ENCODE measurements at regions not wholly inside any gene's neighbourhood (a gene's known extent, or its start where the extent isn't known, plus 50 kb on each side); places are given as distances from the start of the nearest gene placed in this dataset.
"Not testable (repeated sequence)": the region's sequence is repeated elsewhere in the genome, so short reads cannot be mapped to it uniquely, and the experiment has no call there.

- intact Hi-C loops (cut with DNase I), result no loop called here
- no peak for DNase-seq (ENCODE audit: missing footprints)
- no peak for ATAC-seq
Measured at GRCh38 chr14:89672636-89673511, 255.8 kb upstream of the FOXN3 start.

GRCh38 chr14:89669193-89669592 is 252.2 kb upstream of the FOXN3 start:
- no peak for ATAC-seq
- no peak for DNase-seq (ENCODE audit: missing footprints)
- intact Hi-C loops (cut with DNase I), result no loop called here

GRCh38 chr14:89667983-89668382 is 250.9 kb upstream of the FOXN3 start:
- DNase-seq (ENCODE audit: missing footprints), result no peak
- no peak for ATAC-seq
- intact Hi-C loops (cut with DNase I), result no loop called here

- intact Hi-C loops (cut with DNase I); ATAC-seq; DNase-seq (ENCODE audit: missing footprints): not testable (repeated sequence)
Measured at GRCh38 chr14:89665300-89666081, 248.5 kb upstream of the FOXN3 start.

- DNase-seq (ENCODE audit: missing footprints), result no peak
- no peak for ATAC-seq
- intact Hi-C loops (cut with DNase I), result loop anchor here (2.0 kb wide), 1 partner anchor 43 kb away; no protein-coding TSS in a partner anchor
Measured at GRCh38 chr14:89661392-89661791, 244.4 kb upstream of the FOXN3 start.

- intact Hi-C loops (cut with DNase I), result loop anchor here (2.0 kb wide), 1 partner anchor 42 kb away; no protein-coding TSS in a partner anchor
- peak; percentile 3 for ATAC-seq
- not testable (repeated sequence) for DNase-seq (ENCODE audit: missing footprints)
Measured at GRCh38 chr14:89660625-89661233, 243.7 kb upstream of the FOXN3 start.

- intact Hi-C loops (cut with DNase I), result loop anchor here (2.0 kb wide), 1 partner anchor 41 kb away; no protein-coding TSS in a partner anchor
- ATAC-seq, result peak; percentile 95
- no peak for DNase-seq (ENCODE audit: missing footprints)
Measured at GRCh38 chr14:89660166-89660565, 243.1 kb upstream of the FOXN3 start.

- DNase-seq (ENCODE audit: missing footprints) (no peak), ATAC-seq (peak; percentile 55)
- intact Hi-C loops (cut with DNase I), result no loop called here
Measured at GRCh38 chr14:89658977-89659670, 242.1 kb upstream of the FOXN3 start.

- intact Hi-C loops (cut with DNase I), result no loop called here
- ATAC-seq (no peak), DNase-seq (ENCODE audit: missing footprints) (no peak)
Measured at GRCh38 chr14:89657014-89657413, 240.0 kb upstream of the FOXN3 start.

GRCh38 chr14:89654998-89655397 is 238.0 kb upstream of the FOXN3 start:
- intact Hi-C loops (cut with DNase I), result no loop called here
- ATAC-seq, result no peak
- DNase-seq (ENCODE audit: missing footprints), result no peak

- ATAC-seq (no peak), DNase-seq (ENCODE audit: missing footprints) (no peak)
- intact Hi-C loops (cut with DNase I), result no loop called here
Measured at GRCh38 chr14:89652352-89652751, 235.3 kb upstream of the FOXN3 start.

- DNase-seq (ENCODE audit: missing footprints), result no peak
- intact Hi-C loops (cut with DNase I), result no loop called here
- no peak for ATAC-seq
Measured at GRCh38 chr14:89651805-89652204, 234.8 kb upstream of the FOXN3 start.

GRCh38 chr14:89650077-89650978 is 233.3 kb upstream of the FOXN3 start:
- ATAC-seq (no peak), DNase-seq (ENCODE audit: missing footprints) (no peak)
- intact Hi-C loops (cut with DNase I), result no loop called here

- ATAC-seq (no peak), DNase-seq (ENCODE audit: missing footprints) (no peak)
- intact Hi-C loops (cut with DNase I), result no loop called here
Measured at GRCh38 chr14:89649451-89650075, 232.5 kb upstream of the FOXN3 start.

- intact Hi-C loops (cut with DNase I), result no loop called here
- no peak for DNase-seq (ENCODE audit: missing footprints)
- ATAC-seq, result no peak
Measured at GRCh38 chr14:89648924-89649323, 231.9 kb upstream of the FOXN3 start.

GRCh38 chr14:89648510-89648909 is 231.5 kb upstream of the FOXN3 start:
- ATAC-seq, result no peak
- no peak for DNase-seq (ENCODE audit: missing footprints)
- intact Hi-C loops (cut with DNase I), result no loop called here

- intact Hi-C loops (cut with DNase I), result no loop called here
- no peak for DNase-seq (ENCODE audit: missing footprints)
- no peak for ATAC-seq
Measured at GRCh38 chr14:89646971-89647370, 229.9 kb upstream of the FOXN3 start.

Measured in Right ventricle myocardium inferior (tissue), 1 donor.